H9 (cell line): ENCODE measurements at regions not wholly inside any gene's neighbourhood (a gene's known extent, or its start where the extent isn't known, plus 50 kb on each side); places are given as distances from the start of the nearest gene placed in this dataset.

Experiments
- DNase-seq: peaks from one replicate; pipeline ENCODE4 v3.0.0-alpha.2; 2017
- H2AFZ ChIP-seq: one replicate; pipeline ENCODE4 v1.6.1; 2013; ENCODE audit warnings: mild to moderate bottlenecking, low read length, control low read depth, moderate library complexity
- H2AK5ac ChIP-seq: 2 replicates; pipeline ENCODE4 v1.6.1; 2013; ENCODE audit warnings: low read length, control low read depth, mixed read lengths; ENCODE audit not compliant: insufficient read length
- H2BK120ac ChIP-seq: one replicate; pipeline ENCODE4 v1.6.1; 2013; ENCODE audit warnings: low read depth, mild to moderate bottlenecking, low read length, control low read depth, inconsistent platforms; ENCODE audit not compliant: poor library complexity, severe bottlenecking
- H2BK12ac ChIP-seq: 2 replicates; pipeline ENCODE4 v1.6.1; 2013; ENCODE audit warnings: low read length, control low read depth, mixed read lengths, low read depth; ENCODE audit not compliant: insufficient read length
- H2BK15ac ChIP-seq: 2 replicates; pipeline ENCODE4 v1.6.1; 2013; ENCODE audit warnings: low read depth, low read length, control low read depth
- H2BK20ac ChIP-seq: one replicate; pipeline ENCODE4 v1.6.1; 2013; ENCODE audit warnings: low read depth, mild to moderate bottlenecking, low read length, control low read depth, inconsistent platforms; ENCODE audit not compliant: poor library complexity, severe bottlenecking
- H2BK5ac ChIP-seq: 2 replicates; pipeline ENCODE4 v1.6.1; 2013; ENCODE audit warnings: low read length, control low read depth, mixed read lengths; ENCODE audit not compliant: insufficient read length
- H3K14ac ChIP-seq: 2 replicates; pipeline ENCODE4 v1.6.1; 2013; ENCODE audit warnings: low read length, control low read depth; ENCODE audit not compliant: insufficient read depth
- H3K18ac ChIP-seq: 2 replicates; pipeline ENCODE4 v1.6.1; 2013; ENCODE audit warnings: low read depth, mild to moderate bottlenecking, mixed read lengths, low read length, control low read depth; ENCODE audit not compliant: insufficient read length
- H3K23ac ChIP-seq: 2 replicates; pipeline ENCODE4 v1.6.1; 2013; ENCODE audit warnings: low read length, control low read depth, mixed read lengths, low read depth; ENCODE audit not compliant: insufficient read length
- H3K23me2 ChIP-seq: 2 replicates; pipeline ENCODE4 v1.6.1; 2013; ENCODE audit warnings: low read depth, mild to moderate bottlenecking, mixed read lengths, low read length, control low read depth; ENCODE audit not compliant: insufficient read length, poor library complexity, severe bottlenecking
- H3K27ac ChIP-seq: 2 replicates; pipeline ENCODE4 v1.5.1; 2013; ENCODE audit warnings: low read length, control low read depth, mixed read lengths, low read depth; ENCODE audit not compliant: insufficient read length
- H3K27me3 ChIP-seq: 2 replicates; pipeline ENCODE4 v1.6.1; 2013; ENCODE audit warnings: low read length, control low read depth, inconsistent platforms; ENCODE audit not compliant: insufficient read depth
- H3K4ac ChIP-seq: 2 replicates; pipeline ENCODE4 v1.6.1; 2013; ENCODE audit warnings: low read depth, mild to moderate bottlenecking, control low read depth, inconsistent platforms, low read length, moderate library complexity
- H3K4me1 ChIP-seq: 2 replicates; pipeline ENCODE4 v1.6.1; 2013; ENCODE audit warnings: low read length, control low read depth, inconsistent platforms; ENCODE audit not compliant: insufficient read depth
- H3K4me2 ChIP-seq: 2 replicates; pipeline ENCODE4 v1.6.1; 2013; ENCODE audit warnings: low read length, control low read depth, mixed read lengths; ENCODE audit not compliant: insufficient read length, insufficient read depth
- H3K56ac ChIP-seq: 2 replicates; pipeline ENCODE4 v1.6.1; 2013; ENCODE audit warnings: low read depth, mild to moderate bottlenecking, mixed read lengths, low read length, control low read depth; ENCODE audit not compliant: insufficient read length
- H3K79me1 ChIP-seq: 2 replicates; pipeline ENCODE4 v1.6.1; 2013; ENCODE audit warnings: low read depth, mild to moderate bottlenecking, moderate library complexity, low read length, control low read depth, inconsistent platforms; ENCODE audit not compliant: insufficient read depth, poor library complexity, severe bottlenecking
- H3K79me2 ChIP-seq: 2 replicates; pipeline ENCODE4 v1.6.1; 2013; ENCODE audit warnings: low read length, control low read depth, inconsistent platforms; ENCODE audit not compliant: insufficient read depth
- H3K9ac ChIP-seq: 2 replicates; pipeline ENCODE4 v1.6.1; 2013; ENCODE audit warnings: low read length, control low read depth, mixed read lengths; ENCODE audit not compliant: insufficient read length; ENCODE audit errors: extremely low read depth
- H3K9me3 ChIP-seq: one replicate; pipeline ENCODE4 v1.6.1; 2013; ENCODE audit warnings: low read depth, low read length, inconsistent platforms; ENCODE audit not compliant: control insufficient read depth
- H3T11ph ChIP-seq: one replicate; pipeline ENCODE4 v1.6.1; 2013; ENCODE audit warnings: mild to moderate bottlenecking, low read length, control low read depth, inconsistent platforms
- H4K20me1 ChIP-seq: one replicate; pipeline ENCODE4 v1.6.1; 2013; ENCODE audit not compliant: control insufficient read depth, insufficient read length, insufficient read depth
- H4K5ac ChIP-seq: 2 replicates; pipeline ENCODE4 v1.6.1; 2013; ENCODE audit warnings: low read depth, mild to moderate bottlenecking, mixed read lengths, low read length, control low read depth; ENCODE audit not compliant: insufficient read length
- H4K8ac ChIP-seq: replicated peaks from 2 replicates; pipeline ENCODE4 v1.6.1; 2013; ENCODE audit warnings: low read length, control low read depth, mixed read lengths, low read depth; ENCODE audit not compliant: insufficient read length
- H4K91ac ChIP-seq: 2 replicates; pipeline ENCODE4 v1.6.1; 2013; ENCODE audit warnings: low read depth, mild to moderate bottlenecking, moderate library complexity, mixed read lengths, low read length, control low read depth; ENCODE audit not compliant: insufficient read length
- H3K27ac Mint-ChIP-seq, 3 experiments: 2 replicates in 2 of 3; 3 replicates in 1 of 3; pipeline ENCODE4 v1.8.0; 2020 to 2021; ENCODE audit warnings: mixed read lengths in 3 of 3, mild to moderate bottlenecking in 1 of 3, moderate library complexity in 1 of 3
- H3K27me3 Mint-ChIP-seq: 2 replicates; pipeline ENCODE4 v1.8.0; 2021; ENCODE audit warnings: low read depth, mild to moderate bottlenecking, moderate library complexity, mixed read lengths
- H3K36me3 Mint-ChIP-seq, 3 experiments: 2 replicates in 2 of 3; 3 replicates in 1 of 3; pipeline ENCODE4 v1.8.0; 2020 to 2021; ENCODE audit warnings: low read depth in 3 of 3, mixed read lengths in 3 of 3; ENCODE audit not compliant: insufficient read depth in 1 of 3
- H3K4me1 Mint-ChIP-seq, 2 experiments: 2 replicates each; pipeline ENCODE4 v1.8.0; 2020; ENCODE audit warnings: mixed read lengths in 2 of 2
- H3K4me3 Mint-ChIP-seq, 2 experiments: 2 replicates in 1 of 2; 3 replicates in 1 of 2; pipeline ENCODE4 v1.8.0; 2020 to 2021; ENCODE audit warnings: mild to moderate bottlenecking in 2 of 2, mixed read lengths in 2 of 2, moderate library complexity in 1 of 2
- H3K9me3 Mint-ChIP-seq, 2 experiments: 2 replicates in 1 of 2; 3 replicates in 1 of 2; pipeline ENCODE4 v1.8.0; 2020; ENCODE audit warnings: mild to moderate bottlenecking in 2 of 2, mixed read lengths in 2 of 2, moderate library complexity in 1 of 2
- WGBS: extraction: QIAGEN DNeasy Blood & Tissue Kit; methylation state at CpG from one replicate; pipeline ENCODE4 v1.1.7; 2013; ENCODE audit warnings: missing lambda C conversion rate, low lambda C conversion rate, mixed read lengths; ENCODE audit not compliant: insufficient read length; ENCODE audit errors: extremely low coverage; 5-methylcytosine and 5-hydroxymethylcytosine counted together
- TF ChIP-seq, protein P1 (sequence below): fragments of 200-600 bp; sonication (generic); conservative IDR thresholded peaks from 3 replicates; pipeline ENCODE4 v1.8.0; 2021; ENCODE audit warnings: antibody characterized with exemption, mild to moderate bottlenecking

DNA sequence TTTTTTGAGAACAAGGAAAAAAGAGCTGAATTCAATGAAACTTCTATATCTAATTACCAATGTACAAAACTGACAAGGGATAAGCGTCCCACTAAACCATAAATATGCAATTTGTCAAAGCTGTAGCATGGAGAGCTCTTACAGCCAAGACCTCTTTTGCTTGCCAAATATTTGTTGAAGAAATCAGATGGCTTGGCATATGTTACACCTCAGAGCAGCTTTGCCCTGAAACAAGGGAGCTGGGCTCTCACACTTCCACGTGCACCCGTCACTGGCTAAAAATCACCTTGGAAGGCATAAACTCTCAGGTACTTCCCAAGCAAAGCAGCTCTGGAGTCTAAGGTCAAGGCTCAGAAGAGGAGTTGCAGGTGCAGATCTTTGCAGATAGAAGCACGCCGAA lies 324.7 kb upstream of the SLCO3A1 start:
- Histone ChIP-seq H3K23ac (no peak overlapping the region), H3K79me2 (no peaks in the 10 kb centered on the region), H3T11ph (no peak overlapping the region), H3K56ac (no peak overlapping the region), H4K91ac (no peak overlapping the region), H3K27me3 (no peaks in the 10 kb centered on the region), H3K9me3 (no peaks in the 10 kb centered on the region), H3K23me2 (no peaks in the 10 kb centered on the region), H4K5ac (no peak overlapping the region), H2BK5ac (no peak overlapping the region), H4K20me1 (no peaks in the 10 kb centered on the region), H3K27ac (no peak overlapping the region), H2AK5ac (no peak overlapping the region), H4K8ac (no peak overlapping the region), H2BK120ac (no peak overlapping the region), H2BK20ac (no peak overlapping the region), H3K9ac (no peak overlapping the region), H2BK12ac (no peak overlapping the region), H3K18ac (no peak overlapping the region), H3K4me1 (no peaks in the 10 kb centered on the region), H3K4me2 (no peak overlapping the region), H3K14ac (no peak overlapping the region), H2AFZ (no peak overlapping the region), H2BK15ac (no peak overlapping the region), H3K79me1 (no peaks in the 10 kb centered on the region), H3K4ac (no peak overlapping the region)
- TF ChIP-seq, protein P1, sequence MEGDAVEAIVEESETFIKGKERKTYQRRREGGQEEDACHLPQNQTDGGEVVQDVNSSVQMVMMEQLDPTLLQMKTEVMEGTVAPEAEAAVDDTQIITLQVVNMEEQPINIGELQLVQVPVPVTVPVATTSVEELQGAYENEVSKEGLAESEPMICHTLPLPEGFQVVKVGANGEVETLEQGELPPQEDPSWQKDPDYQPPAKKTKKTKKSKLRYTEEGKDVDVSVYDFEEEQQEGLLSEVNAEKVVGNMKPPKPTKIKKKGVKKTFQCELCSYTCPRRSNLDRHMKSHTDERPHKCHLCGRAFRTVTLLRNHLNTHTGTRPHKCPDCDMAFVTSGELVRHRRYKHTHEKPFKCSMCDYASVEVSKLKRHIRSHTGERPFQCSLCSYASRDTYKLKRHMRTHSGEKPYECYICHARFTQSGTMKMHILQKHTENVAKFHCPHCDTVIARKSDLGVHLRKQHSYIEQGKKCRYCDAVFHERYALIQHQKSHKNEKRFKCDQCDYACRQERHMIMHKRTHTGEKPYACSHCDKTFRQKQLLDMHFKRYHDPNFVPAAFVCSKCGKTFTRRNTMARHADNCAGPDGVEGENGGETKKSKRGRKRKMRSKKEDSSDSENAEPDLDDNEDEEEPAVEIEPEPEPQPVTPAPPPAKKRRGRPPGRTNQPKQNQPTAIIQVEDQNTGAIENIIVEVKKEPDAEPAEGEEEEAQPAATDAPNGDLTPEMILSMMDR, result no peak
- peaks cover 2% of the 10 kb centered on the region; the same call in 1 of the 2 replicates for H3K27me3 Mint-ChIP-seq
- no peak for DNase-seq
- peaks cover 14 to 24% of the 10 kb centered on the region in 2 experiments for H3K9me3 Mint-ChIP-seq
- H3K27ac Mint-ChIP-seq, result no peak overlapping the region
- peaks cover 4 to 14% (median 4%) of the 10 kb centered on the region in 3 experiments; a peak in 3 of 7 replicates for H3K36me3 Mint-ChIP-seq
- no peaks in the 10 kb centered on the region for H3K4me1 Mint-ChIP-seq
- no CpG with 5 or more reads among the region's 5 CpGs for WGBS
- no peak overlapping the region for H3K4me3 Mint-ChIP-seq
